Uterus (tissue), 3 donors: ENCODE measurements at regions not wholly inside any gene's neighbourhood (a gene's known extent, or its start where the extent isn't known, plus 50 kb on each side); places are given as distances from the start of the nearest gene placed in this dataset.

Source experiments
- DNase-seq, 2 donors: peaks; one replicate each; pipeline ENCODE4 v3.0.0-alpha.2; 2019 to 2020
- H3K27ac ChIP-seq, 2 donors: fragments of 200-600 bp; sonication (generic); 1 replicate in 1 of 2; 2 replicates in 1 of 2; pipeline ENCODE4 v1.5.1; 2016 to 2018
- H3K27me3 ChIP-seq, 2 donors: fragments of 200-600 bp; sonication (generic); one replicate each; pipeline ENCODE4 v1.5.1; 2018 to 2019; ENCODE audit warnings: control low read depth in 1 of 2
- H3K36me3 ChIP-seq, 2 donors: fragments of 200-600 bp; sonication (generic); one replicate each; pipeline ENCODE4 v1.5.1; 2019; ENCODE audit warnings: control low read depth in 1 of 2
- H3K4me1 ChIP-seq, 2 donors: fragments of 200-600 bp; sonication (generic); one replicate each; pipeline ENCODE4 v1.5.1; 2018 to 2019; ENCODE audit warnings: control low read depth in 1 of 2
- H3K4me3 ChIP-seq, 2 donors: fragments of 200-600 bp; sonication (generic); 1 replicate in 1 of 2; 2 replicates in 1 of 2; pipeline ENCODE4 v1.5.1; 2018 to 2019; ENCODE audit warnings: mild to moderate bottlenecking in 1 of 2
- H3K9me3 ChIP-seq, 2 donors: fragments of 200-600 bp; sonication (generic); one replicate each; pipeline ENCODE4 v1.5.1; 2019; ENCODE audit warnings: control low read depth in 1 of 2
- CTCF ChIP-seq, 4 experiments: fragments of 200-600 bp in 2 of 4; fragments of 450-650 bp in 2 of 4; sonication (generic) in 2 of 4; IDR thresholded peaks; one replicate each; pipeline ENCODE4 v1.5.1; 2016 to 2019; ENCODE audit warnings: antibody characterized with exemption in 4 of 4, mild to moderate bottlenecking in 2 of 4, moderate library complexity in 1 of 4
- POLR2A ChIP-seq, 2 donors: fragments of 450-650 bp; IDR thresholded peaks; one replicate each; pipeline ENCODE4 v1.6.1; 2016; ENCODE audit warnings: antibody characterized with exemption in 2 of 2, mild to moderate bottlenecking in 1 of 2, moderate library complexity in 1 of 2
- intact Hi-C: fragments of 100-400 bp; cut with DNase I; formaldehyde crosslinking; loops from one replicate; pipeline ENCODE4 v1.15.1; 2023; ENCODE audit warnings: low total_unique reads
- donor health status: DM: yes; HTN: yes; CAD: no.

- no peak for TF ChIP-seq POLR2A (IDR thresholded peaks at IDR 0.05)
- no peak for TF ChIP-seq CTCF (IDR thresholded peaks at IDR 0.05)
- H3K27ac ChIP-seq: peak overlapping the region in 1 of 2 donors; percentile 14
These were observed 72.8 kb upstream of the FAM20C start for GRCh38 chr7:119392-120163.

GRCh38 chr7:120164-120991 is 72.0 kb upstream of the FAM20C start:
- Histone ChIP-seq H3K4me3 (no peak overlapping the region), H3K27me3 (no peaks in the 10 kb centered on the region), H3K4me1 (no peaks in the 10 kb centered on the region), H3K9me3 (no peaks in the 10 kb centered on the region), H3K36me3 (no peaks in the 10 kb centered on the region), H3K27ac (no peak overlapping the region)
- TF ChIP-seq CTCF (IDR thresholded peaks at IDR 0.05): no peak
- no peak for TF ChIP-seq POLR2A (IDR thresholded peaks at IDR 0.05)
- no peak for DNase-seq
- intact Hi-C loops: no loop called here

More at GRCh38 chr7:119392-120163, 72.8 kb upstream of the FAM20C start:
- Histone ChIP-seq H3K4me1 (no peaks in the 10 kb centered on the region), H3K4me3 (no peak overlapping the region), H3K27me3 (no peaks in the 10 kb centered on the region), H3K36me3 (no peaks in the 10 kb centered on the region), H3K9me3 (no peaks in the 10 kb centered on the region)
- intact Hi-C loops: no loop called here
- DNase-seq: no peak

GRCh38 chr7:121002-121785 is 71.2 kb upstream of the FAM20C start:
- no peak for TF ChIP-seq POLR2A (IDR thresholded peaks at IDR 0.05)
- no peak for TF ChIP-seq CTCF (IDR thresholded peaks at IDR 0.05)
- Histone ChIP-seq H3K4me1 (no peaks in the 10 kb centered on the region), H3K9me3 (no peaks in the 10 kb centered on the region), H3K4me3 (no peak overlapping the region), H3K27me3 (no peaks in the 10 kb centered on the region), H3K27ac (no peak overlapping the region), H3K36me3 (no peaks in the 10 kb centered on the region)
- intact Hi-C loops: no loop called here
- no peak for DNase-seq

GRCh38 chr7:123237-123636 is 69.1 kb upstream of the FAM20C start:
- no peak for DNase-seq
- Histone ChIP-seq H3K9me3 (no peaks in the 10 kb centered on the region), H3K36me3 (no peaks in the 10 kb centered on the region), H3K27me3 (no peaks in the 10 kb centered on the region), H3K4me3 (no peak overlapping the region), H3K27ac (no peak overlapping the region), H3K4me1 (no peaks in the 10 kb centered on the region)
- TF ChIP-seq CTCF (IDR thresholded peaks at IDR 0.05) (no peak), POLR2A (IDR thresholded peaks at IDR 0.05) (no peak)
- intact Hi-C loops: no loop called here
